T-helper 2 cell (primary cell): ENCODE measurements at regions not wholly inside any gene's neighbourhood (a gene's known extent, or its start where the extent isn't known, plus 50 kb on each side); places are given as distances from the start of the nearest gene placed in this dataset.
A peak's percentile ranks its signal among the peaks of the same experiment; 100 is the strongest.

Experiments
- DNase-seq, 5 experiments: peaks; one replicate each; pipeline versions ENCODE4 v3.0.0 to v3.0.0-alpha.2; 2012 to 2022

DNA sequence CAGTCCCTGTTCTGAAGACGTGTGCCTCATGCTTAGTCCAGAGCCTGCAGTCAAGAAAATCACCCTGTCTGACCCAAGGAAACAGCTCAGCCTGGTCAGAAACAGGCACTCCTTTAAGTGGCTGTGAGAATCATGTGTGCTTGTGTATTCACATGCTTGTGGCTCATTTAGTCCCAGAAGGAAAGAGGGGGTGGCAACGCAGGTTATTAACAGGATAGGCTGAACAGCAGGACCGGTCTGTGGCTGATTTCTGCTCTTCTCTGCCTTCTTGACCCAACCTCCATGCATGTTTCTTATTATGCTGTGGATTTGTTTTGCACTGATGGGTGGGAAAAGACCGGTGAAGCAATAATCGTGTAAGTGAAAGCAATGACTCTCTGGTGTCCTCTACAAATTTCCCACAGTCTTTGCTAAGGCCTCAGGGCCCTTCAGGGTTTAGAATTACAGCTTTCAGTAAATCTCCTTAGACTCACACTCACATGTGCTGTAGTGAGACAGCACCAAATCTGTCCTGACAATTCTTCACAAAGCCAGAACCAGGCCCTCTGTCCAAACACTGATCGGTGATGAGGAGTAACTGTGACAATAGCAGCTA is 288.1 kb downstream of the ETS1 start:
- peak in 1 of 5 experiments; percentile 41 for DNase-seq

DNA sequence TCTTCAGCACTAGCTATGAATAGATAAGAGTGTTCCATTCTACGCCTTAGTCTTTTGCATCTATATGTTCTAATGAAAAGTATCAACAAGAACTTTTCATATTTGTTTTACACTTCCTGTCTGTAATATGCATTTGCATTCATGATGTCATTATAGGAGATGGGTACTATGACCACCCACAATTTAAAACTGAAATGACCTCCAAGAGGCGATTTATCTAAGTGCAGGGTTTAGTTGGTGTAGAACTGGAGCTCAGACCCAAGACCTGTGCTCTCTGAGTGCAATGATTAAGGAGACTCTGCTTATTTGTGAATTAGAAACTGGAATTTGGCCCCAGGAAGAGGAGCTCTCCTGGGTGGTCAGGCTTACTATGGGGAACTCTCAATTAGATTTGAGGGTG is 289.1 kb downstream of the ETS1 start:
- peak in 1 of 5 experiments; percentile 34 for DNase-seq

DNA sequence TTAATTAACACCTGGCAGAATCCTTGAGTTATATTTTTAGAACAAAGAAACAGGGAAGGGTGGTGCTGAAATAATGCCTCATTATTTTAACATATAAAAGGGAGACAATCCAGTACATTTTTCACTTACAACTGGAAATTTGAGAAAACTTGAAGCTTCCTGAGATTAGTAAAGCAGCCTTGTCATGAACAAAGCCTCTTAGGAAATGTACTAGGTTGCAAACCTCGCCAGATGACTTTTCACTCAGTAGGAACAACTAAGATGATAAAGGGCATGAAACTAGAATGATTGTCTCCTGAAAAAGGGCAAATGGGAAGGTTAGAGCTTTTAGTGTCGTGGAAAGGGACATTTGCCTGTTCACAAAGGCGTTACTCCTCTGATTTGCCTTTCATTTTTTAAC is 289.6 kb downstream of the ETS1 start:
- no peak for DNase-seq

DNA sequence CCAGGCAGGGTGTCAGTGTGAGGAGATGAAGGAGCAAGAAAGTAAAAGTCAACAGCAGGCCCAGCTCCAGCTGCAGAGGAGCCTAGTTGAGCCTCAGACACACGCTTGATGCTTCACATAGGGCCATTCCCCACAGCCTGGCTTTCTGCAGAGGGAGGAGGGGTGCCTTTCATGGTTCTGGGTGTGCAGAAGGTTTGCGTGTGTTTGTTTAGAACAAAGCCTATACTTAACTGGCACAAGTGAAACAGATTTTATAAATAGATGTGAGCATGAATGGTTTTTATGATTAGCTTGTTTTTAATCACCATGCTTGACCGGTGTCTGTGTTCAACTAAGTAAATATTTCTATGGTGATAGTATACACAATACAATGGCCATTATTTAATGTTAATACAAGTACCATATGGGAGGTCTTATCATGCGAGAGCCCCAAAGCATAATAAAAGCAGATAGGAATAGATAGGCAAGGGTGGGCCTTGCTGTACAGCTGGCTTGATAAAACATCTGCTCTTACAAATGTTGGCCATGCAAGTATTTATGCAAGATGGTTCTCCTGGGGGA is 290.2 kb downstream of the ETS1 start:
- DNase-seq = peak in 1 of 5 experiments; percentile 40

DNA sequence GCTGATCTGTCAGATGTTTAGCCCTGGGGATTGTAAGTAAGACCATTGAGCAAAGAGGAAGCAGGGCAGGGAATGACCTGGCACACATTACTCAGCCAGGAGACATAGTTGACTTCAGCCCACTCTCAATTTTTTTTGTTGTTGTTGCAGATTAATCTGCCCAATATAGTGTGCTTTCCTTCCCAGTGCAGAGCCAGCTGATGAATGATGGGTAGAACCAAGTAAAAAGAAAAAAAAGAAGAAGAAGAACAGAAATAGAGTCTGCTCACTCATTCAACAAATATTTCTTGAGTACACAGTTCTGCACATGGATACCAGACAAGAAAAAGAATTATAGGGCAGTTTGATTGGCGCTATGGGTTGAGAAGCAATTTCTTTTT is 292.7 kb downstream of the ETS1 start:
- no peak for DNase-seq

DNA sequence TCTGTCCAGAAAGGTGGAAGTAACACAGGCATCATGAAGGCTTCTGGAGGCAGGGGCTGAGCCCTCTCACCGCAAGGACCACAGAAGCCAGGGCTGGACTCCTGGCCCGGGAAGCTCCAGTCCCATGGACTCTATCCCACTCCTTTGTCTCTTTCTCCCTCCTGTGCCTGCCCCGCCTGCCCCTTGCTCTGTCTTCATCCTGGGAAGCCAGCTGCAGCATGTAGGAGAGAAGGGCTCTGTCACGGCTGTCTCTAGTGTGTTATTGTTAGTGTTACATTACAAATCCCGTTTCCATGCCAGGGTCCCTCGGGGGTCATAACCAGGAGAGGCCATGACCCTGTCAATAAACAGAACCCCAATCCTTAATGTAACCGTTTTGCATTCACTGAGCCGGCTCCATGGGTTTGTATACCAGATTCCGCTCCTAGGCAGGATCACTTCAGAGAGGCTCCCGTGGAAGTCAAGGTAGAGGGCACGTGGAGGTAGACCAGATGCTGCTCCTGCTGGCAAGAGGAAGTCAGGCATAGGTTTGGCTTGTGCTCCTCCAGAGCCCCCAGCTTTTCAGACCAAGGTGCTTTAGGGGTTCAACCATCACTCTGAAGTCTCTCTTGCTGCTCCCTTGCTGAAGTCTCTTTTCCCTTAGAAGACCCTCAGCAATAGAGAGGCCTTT is 293.2 kb downstream of the ETS1 start:
- no peak for DNase-seq

DNA sequence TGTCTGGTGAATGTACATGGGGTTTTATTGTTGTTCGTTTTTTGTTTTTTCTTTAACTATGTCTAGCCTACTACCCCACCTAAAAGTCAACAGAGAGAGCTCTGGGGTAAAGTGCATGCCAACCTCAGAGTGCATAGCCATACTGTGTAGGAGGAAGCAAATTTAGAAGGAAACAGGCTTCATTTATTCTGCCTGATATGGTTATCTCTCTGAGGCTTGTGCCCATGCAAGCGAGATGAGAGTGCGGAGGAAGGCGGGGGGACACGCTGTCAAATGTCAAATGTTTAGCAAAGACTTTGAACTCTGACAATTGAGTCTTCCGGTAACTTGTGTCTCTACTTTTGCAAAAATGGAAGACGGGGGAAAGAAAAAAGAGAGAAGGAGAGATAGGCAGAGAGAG is 295.5 kb downstream of the ETS1 start:
- DNase-seq = peak in 4 of 5 experiments; percentile 43 to 75 (median 49)

DNA sequence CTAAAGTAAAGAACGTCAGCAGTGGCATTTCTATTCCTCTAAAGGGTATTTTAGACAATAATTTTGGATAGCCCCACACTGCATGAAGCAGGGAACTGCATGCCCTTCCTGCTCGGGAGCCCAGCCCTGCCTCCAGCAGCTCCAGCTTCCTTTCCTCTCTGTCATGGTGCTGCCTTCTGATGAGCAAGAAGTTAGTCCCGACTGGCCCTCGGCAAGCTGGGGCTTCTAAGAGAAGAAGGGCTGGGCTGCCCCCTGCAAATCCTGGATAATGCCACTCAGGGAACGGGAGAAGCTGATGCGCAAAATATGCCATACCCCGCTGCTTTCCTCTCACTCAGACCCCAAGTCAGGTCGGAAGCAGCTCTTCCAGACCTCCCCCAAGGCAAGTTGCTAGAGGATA is 296.4 kb downstream of the ETS1 start:
- DNase-seq = no peak

DNA sequence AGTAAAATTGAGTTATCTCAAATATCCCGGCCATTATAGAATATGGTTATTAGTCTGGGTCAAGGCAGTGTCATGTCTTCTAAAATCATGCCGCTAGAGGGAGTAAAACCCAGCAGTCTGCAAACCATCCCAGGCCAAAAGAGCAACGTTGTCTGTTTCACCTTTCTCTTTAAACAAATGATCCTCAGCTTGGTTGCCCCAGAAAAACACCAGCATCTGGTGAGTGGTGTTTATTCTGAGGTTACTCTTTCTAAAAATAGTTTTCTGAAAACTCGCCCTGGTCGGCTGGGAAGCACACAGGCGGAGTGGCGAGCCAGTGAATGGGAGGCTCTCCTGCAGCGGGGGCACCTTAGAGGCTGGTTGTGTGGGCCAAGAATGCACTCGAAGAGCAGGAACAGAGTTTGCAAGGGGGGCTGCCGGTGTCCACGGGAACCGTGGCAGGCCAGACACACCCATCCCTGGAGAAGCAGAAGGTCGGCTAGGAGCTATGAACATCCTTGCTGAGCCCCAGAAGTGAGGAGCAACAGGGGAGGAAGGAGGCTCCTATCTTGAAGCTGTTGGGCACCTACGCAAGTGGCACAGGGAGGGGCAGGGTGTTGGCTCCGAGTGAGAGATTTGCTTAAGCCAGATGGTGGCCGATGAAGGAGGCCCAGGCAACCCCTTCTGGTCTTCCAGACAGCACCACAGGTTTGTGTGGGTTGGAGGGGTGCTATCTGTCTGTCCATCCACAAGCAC is 297.1 kb downstream of the ETS1 start:
- peak in 4 of 5 experiments; percentile 43 to 90 (median 65) for DNase-seq

DNA sequence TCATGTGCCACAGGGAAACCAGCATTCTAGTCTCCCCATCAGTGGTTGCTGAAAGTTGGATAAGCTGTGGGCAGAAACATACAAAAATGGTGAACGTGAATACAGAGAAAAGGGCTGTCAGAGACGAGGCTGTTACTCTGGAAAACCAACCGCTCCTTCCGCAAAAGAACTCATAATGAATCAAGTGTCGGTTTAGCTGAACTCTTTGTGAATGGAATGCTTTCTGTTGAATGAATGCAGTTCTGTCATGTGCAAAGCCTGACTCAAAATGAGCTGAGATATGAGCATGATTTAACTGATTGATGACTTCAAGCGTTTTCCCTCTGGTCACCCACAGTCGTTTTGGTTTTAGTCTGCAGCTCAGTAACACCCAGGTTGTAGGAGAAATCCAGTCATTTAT is 298.3 kb downstream of the ETS1 start:
- DNase-seq = peak in 1 of 5 experiments; percentile 96

DNA sequence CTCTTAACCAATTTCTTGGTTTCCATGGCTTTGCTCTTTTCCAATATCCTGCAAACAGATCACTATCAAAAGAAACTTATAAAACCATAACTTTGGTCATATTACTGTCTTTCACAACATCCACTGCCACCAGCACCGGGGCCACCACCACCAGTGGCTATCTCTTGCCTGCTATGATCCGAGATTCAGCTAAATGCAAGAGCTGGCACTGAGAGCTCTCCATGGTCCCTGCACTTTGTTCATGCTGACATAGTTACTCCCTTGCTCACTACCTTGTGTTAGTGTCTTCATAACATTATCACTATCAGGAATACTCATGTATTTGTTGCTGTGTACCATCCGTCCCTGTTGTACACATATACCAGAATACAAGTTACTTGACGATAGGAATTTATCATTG is 299.0 kb downstream of the ETS1 start:
- DNase-seq = no peak

DNA sequence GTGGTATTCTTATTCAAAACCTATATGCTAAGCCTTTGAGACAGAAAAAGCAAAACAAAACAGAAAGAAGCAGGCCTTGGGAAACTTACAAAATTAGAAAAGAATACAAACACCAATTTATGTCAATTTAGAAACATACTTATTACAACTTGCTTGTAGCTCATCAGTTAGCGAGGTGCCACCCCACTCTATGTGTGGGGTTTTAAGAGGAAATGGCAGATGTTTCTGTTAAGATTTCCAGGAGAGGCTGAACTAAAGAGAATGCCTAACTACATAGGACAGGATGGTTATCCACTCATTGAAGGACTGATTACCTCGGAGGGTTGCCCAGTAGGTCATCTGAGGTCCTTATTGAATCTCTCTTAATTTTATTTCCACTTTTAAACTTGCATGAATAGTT is 302.0 kb downstream of the ETS1 start:
- DNase-seq = no peak

DNA sequence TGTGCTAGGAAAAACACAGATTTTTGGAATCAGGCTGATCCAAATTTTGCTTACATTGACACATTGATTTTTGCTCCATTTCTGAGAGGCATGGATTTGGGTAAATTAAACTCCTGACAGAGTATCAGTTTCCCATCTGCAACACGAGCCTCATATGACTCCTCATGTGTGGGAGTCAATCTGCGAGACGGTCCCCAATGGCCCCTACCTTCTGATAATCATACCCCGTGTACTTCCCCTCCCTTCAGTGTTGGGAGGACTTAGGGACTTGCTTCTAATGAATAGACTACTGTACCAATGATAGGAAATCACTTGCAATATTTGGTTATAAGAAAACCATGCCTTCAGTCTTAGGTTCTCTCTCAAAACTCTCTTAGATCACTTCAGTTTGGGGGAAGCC is 302.7 kb downstream of the ETS1 start:
- DNase-seq = no peak

DNA sequence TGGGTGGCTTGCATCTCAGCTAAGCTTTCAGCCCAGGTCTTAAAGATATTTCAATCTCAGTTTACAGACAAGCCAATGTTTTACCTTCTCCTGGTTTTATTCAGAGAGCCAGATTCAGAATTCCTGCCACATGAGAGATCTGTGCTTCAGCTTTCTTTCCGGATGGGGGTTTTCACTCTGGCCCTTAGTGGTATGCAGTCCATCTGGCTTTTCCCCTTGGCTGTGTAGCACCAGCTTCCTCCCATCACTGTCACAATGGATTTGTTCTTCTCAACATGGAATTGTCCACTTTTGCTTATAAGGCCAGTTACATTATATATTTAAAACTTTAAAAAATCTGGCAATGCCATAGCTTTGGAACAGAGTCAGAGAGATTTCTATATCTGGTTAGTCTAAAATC is 303.9 kb downstream of the ETS1 start:
- no peak for DNase-seq

DNA sequence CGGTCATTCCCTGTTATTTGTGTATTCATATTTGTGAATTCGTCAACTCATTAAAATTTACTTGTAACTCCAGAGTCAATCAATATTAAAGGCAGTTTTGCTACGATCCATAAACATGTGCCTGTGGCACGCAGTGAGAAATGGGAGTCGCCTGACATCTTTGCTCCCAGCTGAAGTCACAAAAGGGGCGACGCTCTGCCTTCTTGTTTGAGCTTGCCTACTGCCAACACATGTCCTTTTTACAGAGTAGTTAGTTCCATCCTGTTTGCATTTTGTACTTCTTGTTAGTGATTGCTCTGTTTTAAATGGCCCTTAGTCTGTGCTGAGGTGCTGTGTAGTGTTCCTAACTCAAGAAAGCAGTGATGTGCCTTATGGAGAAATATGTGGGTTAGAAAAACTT is 305.3 kb downstream of the ETS1 start:
- no peak for DNase-seq

DNA sequence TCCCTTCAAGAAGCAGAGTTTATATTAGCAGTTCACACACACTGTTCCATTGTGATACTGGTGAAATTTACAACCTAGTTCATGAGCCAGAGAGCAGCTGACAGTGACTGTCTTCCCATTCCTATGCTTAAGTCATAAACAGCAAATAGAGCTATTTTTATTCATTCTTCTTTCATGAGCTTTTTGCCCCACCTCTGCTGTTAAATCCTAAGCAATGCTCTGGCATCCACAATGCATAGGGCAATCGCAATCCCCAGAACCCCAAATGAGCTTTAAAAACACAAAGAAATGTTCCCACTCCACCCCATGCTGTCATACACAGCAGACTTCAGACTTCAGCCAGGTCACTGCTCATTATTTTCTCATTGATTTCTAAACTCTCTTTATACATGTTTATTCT is 307.5 kb downstream of the ETS1 start:
- DNase-seq = no peak

DNA sequence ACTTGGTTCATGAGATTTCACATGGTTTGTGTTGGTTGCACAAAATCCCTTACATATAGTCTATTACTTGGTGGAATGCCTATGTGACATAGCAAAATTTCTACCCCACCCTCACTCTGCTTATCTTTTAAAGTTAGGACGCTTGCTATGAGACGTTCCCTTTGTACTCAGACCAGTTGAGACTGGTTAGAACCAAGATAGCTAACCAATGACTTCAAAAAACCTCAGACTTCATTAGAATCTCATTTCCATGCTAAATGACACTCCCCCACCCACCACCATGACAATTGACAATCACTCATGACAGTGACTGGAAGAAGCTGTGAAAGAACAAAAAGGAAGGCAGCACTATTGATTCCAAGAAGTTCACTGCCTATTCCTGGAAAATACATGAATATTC is 313.6 kb downstream of the ETS1 start:
- DNase-seq = no peak

DNA sequence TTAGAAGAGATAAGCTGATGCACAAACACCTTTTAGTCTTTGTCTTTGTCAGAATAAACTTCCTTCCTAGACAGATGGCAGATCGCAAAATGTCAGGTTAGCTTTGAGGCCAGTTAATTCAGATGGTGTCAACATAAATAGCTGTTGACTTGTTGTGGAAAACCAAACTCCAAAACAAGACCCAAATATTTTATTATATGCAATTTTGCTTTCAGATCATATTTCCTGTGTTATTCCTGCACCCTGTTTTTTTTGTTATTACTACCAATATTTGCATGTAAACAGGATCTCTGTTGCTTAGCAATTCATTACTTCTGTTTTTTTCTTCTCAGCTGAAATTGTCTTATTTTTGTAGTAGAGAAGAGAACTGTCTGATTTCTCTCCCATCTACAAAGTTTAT is 316.0 kb downstream of the ETS1 start:
- DNase-seq = peak in 1 of 5 experiments; percentile 40

DNA sequence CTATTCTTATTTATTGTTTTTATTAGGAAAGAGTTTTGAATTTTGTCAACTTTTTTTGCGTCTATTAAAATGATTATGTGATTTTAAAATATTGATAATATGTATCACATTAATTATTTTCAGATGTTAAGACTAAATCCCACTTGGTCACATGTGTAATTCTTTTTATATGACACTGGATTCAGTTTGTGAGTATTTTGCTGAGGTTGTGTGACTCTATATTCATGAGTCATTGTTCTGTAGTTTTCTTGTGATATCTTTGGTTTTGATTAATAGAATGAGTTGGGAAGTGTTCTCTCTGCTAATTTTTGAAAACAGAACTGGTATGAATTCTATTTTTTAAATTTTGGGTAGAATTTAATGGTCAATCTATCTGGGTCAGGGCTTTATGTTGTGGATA is 317.9 kb downstream of the ETS1 start:
- no peak for DNase-seq

DNA sequence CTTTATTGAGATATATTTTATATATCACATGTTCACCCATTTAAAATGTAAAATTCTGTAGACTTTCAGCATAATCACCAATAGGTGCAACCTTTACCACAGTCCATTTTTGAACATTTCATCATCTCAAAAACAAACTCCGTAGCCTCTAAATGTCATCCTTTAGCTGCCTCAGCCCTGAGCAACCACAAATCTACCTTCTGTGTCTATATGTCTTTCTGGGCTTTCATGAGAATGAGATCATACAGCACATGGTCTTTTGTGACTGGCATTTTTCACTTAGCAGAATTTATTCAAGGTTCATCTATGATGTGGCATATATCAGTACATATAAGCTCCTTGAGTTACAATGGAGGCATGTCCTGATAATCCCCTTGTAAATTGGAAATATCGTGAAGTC is 320.5 kb downstream of the ETS1 start:
- DNase-seq = no peak

DNA sequence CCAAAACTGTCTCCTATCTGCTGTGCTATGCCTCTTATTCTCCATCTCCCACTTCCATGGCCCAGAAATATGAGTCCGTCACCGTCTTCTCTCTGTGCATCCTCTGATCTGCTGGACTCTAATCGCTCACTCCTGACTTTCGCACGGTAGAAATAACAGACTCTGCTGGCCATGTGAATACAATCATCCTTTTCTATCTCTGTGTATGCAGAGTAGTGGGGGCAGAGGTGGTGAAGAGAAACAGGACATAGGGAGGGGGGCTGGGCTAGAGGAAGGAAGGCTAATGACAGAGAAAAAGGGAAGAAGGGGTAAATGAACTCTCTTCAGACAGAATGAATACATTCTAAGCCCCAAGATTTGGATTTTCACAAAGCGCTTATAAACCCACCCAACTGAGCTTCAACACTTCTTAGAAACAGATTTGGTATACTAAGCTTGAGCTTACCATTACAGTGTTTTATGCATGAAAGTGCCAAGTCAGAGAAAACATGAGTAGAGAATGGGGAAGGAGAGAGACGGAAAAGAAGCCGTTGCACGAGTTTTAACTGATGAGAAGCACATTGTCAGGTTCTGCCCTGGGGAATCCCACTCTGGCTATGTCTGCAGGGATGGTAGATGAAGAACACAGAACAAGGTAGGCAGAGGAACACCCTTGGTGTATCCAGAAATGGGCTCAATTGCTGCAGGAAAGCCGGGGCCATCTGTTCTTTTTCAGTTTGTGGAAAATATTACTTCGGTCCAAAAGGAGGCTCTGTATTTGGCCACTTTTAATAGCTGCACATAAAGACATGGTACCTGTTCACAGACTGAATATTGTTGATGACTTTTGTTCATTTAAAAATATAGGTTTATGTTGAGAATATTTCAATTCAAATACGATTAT is 324.7 kb downstream of the ETS1 start:
- no peak for DNase-seq

DNA sequence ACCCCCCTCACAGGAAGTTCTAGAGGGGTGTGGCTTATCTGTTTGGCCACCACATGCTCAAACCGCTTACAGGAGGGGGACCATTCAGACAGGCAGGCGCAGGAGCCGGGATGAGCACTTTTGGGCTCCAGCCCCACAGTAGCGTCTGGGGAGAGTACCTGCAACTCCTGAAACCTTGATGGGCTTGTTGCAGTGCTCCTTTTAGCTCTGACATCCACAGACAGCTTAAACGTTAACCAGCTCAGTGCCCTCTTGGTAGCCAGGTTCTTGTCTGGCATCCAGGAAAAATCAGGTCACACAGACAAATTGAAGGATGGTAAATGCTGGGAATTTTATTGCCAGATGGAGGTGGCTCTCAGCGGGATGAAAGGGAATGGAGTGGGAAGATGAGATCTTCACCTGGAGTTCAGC is 326.3 kb downstream of the ETS1 start:
- DNase-seq = no peak

DNA sequence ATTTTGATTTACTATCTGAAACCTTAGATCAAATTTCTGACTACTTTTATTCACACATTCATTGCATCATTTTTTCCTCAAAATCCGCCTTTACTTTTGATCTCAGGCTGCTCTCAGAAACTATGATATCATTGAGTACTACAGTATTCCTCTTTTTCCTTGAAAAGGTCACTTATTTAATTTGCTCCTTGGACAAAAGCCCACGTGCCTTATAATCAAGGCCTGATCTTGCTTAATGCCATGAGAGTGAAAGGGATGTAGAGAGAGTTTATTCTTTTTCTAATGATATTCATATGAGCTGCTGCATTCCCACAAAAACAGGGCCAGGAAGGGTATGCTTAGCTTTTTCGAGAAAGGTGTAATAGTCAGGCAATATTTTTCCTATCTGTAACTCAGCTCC is 327.0 kb downstream of the ETS1 start:
- DNase-seq = no peak
